Kidney (tissue), 13 donors: ENCODE measurements at regions not wholly inside any gene's neighbourhood (a gene's known extent, or its start where the extent isn't known, plus 50 kb on each side); places are given as distances from the start of the nearest gene placed in this dataset.

ENCODE experiments used
- DNase-seq, 5 donors: peaks; one replicate each; pipeline ENCODE4 v3.0.0-alpha.2; 2013 to 2020
- FAIRE-seq: peaks from 2 replicates; lab custom pipeline; 2012; peaks lifted over from hg19 to GRCh38; lab: Jason Lieb, UNC
- H3K27ac ChIP-seq, 2 donors: one replicate each; pipeline ENCODE4 v1.7.0; 2013; ENCODE audit warnings: low read depth in 2 of 2, low read length in 2 of 2, inconsistent platforms in 1 of 2
- H3K27me3 ChIP-seq: one replicate; pipeline ENCODE4 v1.7.1; 2013; ENCODE audit warnings: low read length, inconsistent platforms; ENCODE audit not compliant: control insufficient read depth, insufficient read depth
- H3K36me3 ChIP-seq, 3 donors: one replicate each; pipeline versions ENCODE4 v1.7.0 to v1.7.1; 2013; ENCODE audit warnings: low read length in 3 of 3, control low read depth in 1 of 3, inconsistent platforms in 1 of 3; ENCODE audit not compliant: insufficient read depth in 3 of 3, control insufficient read depth in 2 of 3
- H3K4me1 ChIP-seq, 3 donors: one replicate each; pipeline versions ENCODE4 v1.7.0 to v1.7.1; 2013; ENCODE audit warnings: low read length in 3 of 3, inconsistent platforms in 1 of 3, low read depth in 1 of 3; ENCODE audit not compliant: control insufficient read depth in 2 of 3, insufficient read depth in 2 of 3
- H3K4me3 ChIP-seq, 3 donors: one replicate each; pipeline versions ENCODE4 v1.7.0 to v1.8.1; 2013; ENCODE audit warnings: low read length in 3 of 3, control low read depth in 1 of 3, inconsistent platforms in 1 of 3
- H3K9ac ChIP-seq, 3 donors: one replicate each; pipeline versions ENCODE4 v1.7.0 to v1.7.1; 2013; ENCODE audit warnings: low read length in 3 of 3, control low read depth in 1 of 3, inconsistent platforms in 1 of 3
- H3K9me3 ChIP-seq, 3 donors: one replicate each; pipeline versions ENCODE4 v1.7.0 to v1.7.1; 2013; ENCODE audit warnings: low read length in 3 of 3, control low read depth in 1 of 3, inconsistent platforms in 1 of 3; ENCODE audit not compliant: control insufficient read depth in 2 of 3, insufficient read depth in 1 of 3
- CTCF ChIP-seq: IDR thresholded peaks from 3 replicates; pipeline ENCODE4 v1.5.1; 2012; ENCODE audit warnings: mild to moderate bottlenecking, moderate library complexity, borderline replicate concordance; ENCODE audit not compliant: insufficient read depth; ENCODE audit errors: extremely low read depth
- intact Hi-C: fragments of 100-400 bp; cut with DNase I; formaldehyde crosslinking; loops from one replicate; pipeline ENCODE4 v1.11.1; 2022
- donor health status: control.
- donor health status: control.
- donor health status: control.
- donor health status: control.
- donor health status: control.
- donor health status: DM: yes; HTN: yes; CAD: no.
- donor health status: Normal renal cell carcinoma (clear cell type).

GRCh38 chr16:64085296-64085695, 1036.6 kb downstream of the CDH11 start:
- no peaks in the 10 kb centered on the region for H3K9me3 ChIP-seq
- no peak overlapping the region for H3K4me3 ChIP-seq
- no peaks in the 10 kb centered on the region for H3K36me3 ChIP-seq
- no peak for TF ChIP-seq CTCF
- H3K27ac ChIP-seq, result no peak overlapping the region
- no peak for FAIRE-seq
- no peak for DNase-seq
- no peaks in the 10 kb centered on the region for H3K4me1 ChIP-seq
- intact Hi-C loops, result no loop called here
- H3K9ac ChIP-seq, result no peak overlapping the region
- no peaks in the 10 kb centered on the region for H3K27me3 ChIP-seq

GRCh38 chr16:64084706-64085105, 1037.2 kb downstream of the CDH11 start:
- no peaks in the 10 kb centered on the region for H3K36me3 ChIP-seq
- DNase-seq, result no peak
- intact Hi-C loops, result no loop called here
- H3K9ac ChIP-seq, result no peak overlapping the region
- H3K27ac ChIP-seq, result no peak overlapping the region
- FAIRE-seq, result no peak
- no peaks in the 10 kb centered on the region for H3K27me3 ChIP-seq
- no peak overlapping the region for H3K4me3 ChIP-seq
- TF ChIP-seq CTCF, result no peak
- no peaks in the 10 kb centered on the region for H3K4me1 ChIP-seq
- H3K9me3 ChIP-seq, result no peaks in the 10 kb centered on the region

GRCh38 chr16:64083428-64084129, 1038.3 kb downstream of the CDH11 start:
- no peaks in the 10 kb centered on the region for H3K36me3 ChIP-seq
- no peaks in the 10 kb centered on the region for H3K4me1 ChIP-seq
- no peak overlapping the region for H3K27ac ChIP-seq
- DNase-seq (no peak), FAIRE-seq (no peak)
- no peak overlapping the region for H3K9ac ChIP-seq
- TF ChIP-seq CTCF, result no peak
- H3K4me3 ChIP-seq, result no peak overlapping the region
- no peaks in the 10 kb centered on the region for H3K27me3 ChIP-seq
- intact Hi-C loops, result no loop called here
- no peaks in the 10 kb centered on the region for H3K9me3 ChIP-seq

GRCh38 chr16:64077242-64077641, 1044.6 kb downstream of the CDH11 start:
- H3K9me3 ChIP-seq, result no peaks in the 10 kb centered on the region
- H3K4me3 ChIP-seq, result no peak overlapping the region
- no peak for TF ChIP-seq CTCF
- H3K27me3 ChIP-seq, result no peaks in the 10 kb centered on the region
- H3K27ac ChIP-seq, result no peak overlapping the region
- H3K9ac ChIP-seq, result no peak overlapping the region
- FAIRE-seq (no peak), DNase-seq (no peak)
- intact Hi-C loops, result no loop called here
- no peaks in the 10 kb centered on the region for H3K4me1 ChIP-seq
- no peaks in the 10 kb centered on the region for H3K36me3 ChIP-seq
